ENCODE measurements at regions not wholly inside any gene's neighbourhood (a gene's known extent, or its start where the extent isn't known, plus 50 kb on each side); places are given as distances from the start of the nearest gene placed in this dataset.
A peak's percentile ranks its signal among the peaks of the same experiment; 100 is the strongest.

DNA sequence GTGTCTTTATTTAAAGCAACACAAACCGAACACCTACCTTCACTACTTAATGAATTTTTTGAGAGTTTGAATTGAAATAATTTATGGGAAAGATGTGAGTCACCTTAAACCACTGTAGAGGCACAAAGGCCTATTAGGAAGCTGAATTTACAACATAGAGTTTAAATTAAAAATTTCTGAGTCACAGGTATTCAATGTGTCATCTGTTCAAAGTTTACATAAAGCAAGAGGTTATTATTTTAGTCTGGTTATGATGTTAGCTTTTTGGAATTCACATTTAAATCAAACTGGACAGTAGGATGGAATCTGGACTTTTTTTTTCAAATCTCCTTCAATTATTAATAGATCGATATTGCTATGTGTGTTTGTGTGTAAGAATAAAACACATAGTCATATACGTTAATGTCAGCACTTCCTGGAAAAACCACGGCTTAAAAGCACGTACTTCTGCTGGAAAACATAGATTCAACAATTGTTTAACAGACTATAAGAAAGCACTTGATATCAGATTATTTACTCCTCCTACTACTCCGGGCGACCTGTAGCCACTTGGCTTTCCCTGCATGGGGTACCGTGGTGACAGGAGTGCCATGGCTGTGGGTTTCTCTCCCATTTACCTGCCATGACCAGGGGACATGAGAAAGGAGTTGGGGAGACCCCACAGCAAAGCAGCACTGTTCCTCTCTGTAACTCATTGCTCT, 638.6 kb downstream of the SEMA5A start:
- DNase-seq (ENCODE audit: low spot score): no peak

DNA sequence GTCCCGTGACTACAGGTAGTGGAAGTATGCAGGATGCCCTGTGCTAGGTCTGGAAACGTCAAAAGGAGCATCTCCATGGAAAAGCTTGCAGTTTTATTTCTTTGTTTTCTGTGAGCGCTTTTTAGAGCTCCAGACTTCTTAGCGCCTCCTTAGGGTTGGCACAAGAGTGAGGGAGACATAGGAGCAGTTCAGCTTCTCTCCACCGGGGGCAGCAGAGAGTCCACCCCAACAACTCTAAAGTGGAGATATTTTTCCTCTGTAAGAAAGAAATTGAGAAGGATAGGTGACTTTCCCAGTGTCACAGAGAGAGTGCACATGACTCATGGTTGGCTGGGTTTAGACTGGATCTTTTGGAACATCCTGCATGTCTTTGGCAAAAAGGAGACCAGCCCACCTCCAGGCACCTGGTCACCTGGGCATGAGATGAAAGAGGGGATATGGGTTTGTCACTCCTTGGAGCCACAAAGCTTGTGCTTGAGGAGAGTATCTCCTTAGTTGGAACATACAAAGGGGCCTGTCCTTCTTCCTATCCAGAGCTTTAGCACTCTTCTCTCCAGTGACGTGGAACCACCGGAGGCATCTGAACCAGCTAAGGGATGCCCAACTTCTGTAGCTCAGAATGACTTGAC, 637.7 kb downstream of the SEMA5A start:
- peak; percentile 60 for DNase-seq (ENCODE audit: low spot score)

GRCh38 chr5:8912106-8912505, 633.8 kb downstream of the SEMA5A start:
- DNase-seq (ENCODE audit: low spot score): no peak

DNA sequence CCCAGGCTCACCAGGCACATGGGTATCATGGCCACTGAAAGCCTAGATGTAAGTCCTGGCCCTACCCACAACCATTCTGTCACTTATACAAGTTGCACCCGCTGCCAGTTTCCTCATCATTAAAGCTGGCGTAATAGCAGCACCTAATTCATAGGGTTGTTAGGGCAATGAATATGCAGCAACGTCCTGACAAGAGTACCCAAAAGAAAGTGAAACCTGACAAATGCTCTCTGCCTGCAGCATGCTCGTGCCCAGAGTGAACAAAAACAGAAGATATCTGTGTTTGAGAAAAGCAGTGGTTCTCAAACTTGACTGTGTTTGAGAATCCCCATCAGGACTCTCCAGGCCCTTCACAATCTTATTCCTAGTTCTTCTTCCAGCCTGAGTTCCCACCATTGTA, 632.4 kb downstream of the SEMA5A start:
- DNase-seq (ENCODE audit: low spot score): no peak

DNA sequence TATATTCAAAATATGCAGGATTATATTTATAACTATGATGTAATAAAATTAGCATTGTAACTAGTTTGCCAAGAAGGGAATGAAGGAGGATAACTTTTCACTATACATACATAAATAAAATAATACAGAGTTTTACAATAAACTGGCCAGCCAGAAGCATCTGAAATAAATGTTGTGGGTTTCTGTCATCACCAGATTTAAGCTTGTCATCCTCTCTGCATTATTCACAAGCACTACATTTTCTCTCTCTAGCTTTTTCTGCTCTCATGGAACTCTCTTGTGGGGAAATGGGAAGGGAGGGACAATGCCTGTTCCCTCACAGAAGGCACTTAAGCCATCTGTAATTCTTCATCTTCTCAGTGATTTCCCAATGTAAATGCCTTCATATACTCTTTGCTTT, 626.8 kb downstream of the SEMA5A start:
- DNase-seq (ENCODE audit: low spot score): no peak

- no peak for DNase-seq (ENCODE audit: low spot score)
These were observed 622.3 kb downstream of the SEMA5A start for GRCh38 chr5:8923526-8923925.

DNA sequence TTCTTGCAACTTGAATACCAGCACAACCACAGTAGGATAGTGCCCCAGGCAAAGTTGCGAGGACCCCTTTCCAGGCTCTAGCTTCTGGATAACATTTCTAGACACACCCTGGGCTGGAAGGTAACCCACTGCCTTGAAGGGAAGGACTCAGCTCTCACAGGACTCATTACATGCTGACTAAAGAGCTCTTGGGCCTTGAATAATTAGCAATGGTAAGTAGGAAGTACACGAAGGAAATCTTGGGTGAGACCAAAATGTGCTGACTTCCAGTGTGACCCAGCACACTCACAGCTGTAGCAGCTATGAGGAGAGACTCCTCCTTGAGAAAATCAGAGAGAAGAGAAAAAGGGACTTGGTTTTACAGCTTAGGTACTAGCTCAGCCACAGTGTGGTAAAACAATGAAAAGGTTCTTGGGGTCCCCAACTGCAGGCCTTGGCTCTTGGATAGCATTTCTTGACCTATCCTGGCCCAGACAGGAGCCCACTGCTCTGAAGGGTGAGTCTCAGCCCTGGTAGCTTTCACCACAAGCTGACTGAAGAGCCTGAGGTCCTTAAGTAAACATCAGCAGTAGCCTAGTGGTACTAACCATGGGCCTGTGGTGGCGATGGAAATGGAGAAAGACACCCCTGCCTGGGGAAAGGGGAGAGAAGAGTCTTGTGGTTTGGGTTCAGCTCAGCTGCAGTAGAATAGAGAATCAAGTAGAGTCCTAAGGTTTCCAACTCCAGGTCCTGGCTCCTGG, 621.7 kb downstream of the SEMA5A start:
- DNase-seq (ENCODE audit: low spot score): no peak

- no peak for DNase-seq (ENCODE audit: low spot score)
These were observed 615.9 kb downstream of the SEMA5A start for GRCh38 chr5:8930021-8930420.

GRCh38 chr5:8934455-8934854, 611.4 kb downstream of the SEMA5A start:
- DNase-seq (ENCODE audit: low spot score): no peak

- DNase-seq (ENCODE audit: low spot score): no peak
These were observed 604.9 kb downstream of the SEMA5A start for GRCh38 chr5:8940934-8941333.

DNA sequence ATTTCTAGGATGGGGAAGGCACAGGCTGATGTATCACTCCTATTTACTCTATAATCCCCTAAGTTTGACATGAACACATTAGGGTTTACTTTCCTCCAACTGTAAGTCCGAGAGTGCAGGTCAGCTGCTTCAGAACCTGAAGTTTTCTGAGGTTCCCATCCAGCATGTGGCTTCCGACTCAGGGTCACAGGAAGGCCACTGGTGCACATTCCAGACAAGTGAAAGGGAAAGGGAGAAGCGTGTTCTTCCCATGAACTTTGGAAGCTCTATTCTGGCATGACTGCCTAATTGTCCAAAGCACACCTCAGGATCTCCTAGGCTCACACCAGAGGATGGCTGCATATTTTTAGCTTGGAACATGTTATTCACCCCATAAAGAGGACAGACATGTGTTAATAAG, 602.6 kb downstream of the SEMA5A start:
- DNase-seq (ENCODE audit: low spot score): no peak

GRCh38 chr5:8944005-8944404, 601.9 kb downstream of the SEMA5A start:
- DNase-seq (ENCODE audit: low spot score): no peak

- DNase-seq (ENCODE audit: low spot score): no peak
These were observed 599.9 kb downstream of the SEMA5A start for GRCh38 chr5:8945972-8946371.

GRCh38 chr5:8949908-8950307, 596.0 kb downstream of the SEMA5A start:
- DNase-seq (ENCODE audit: low spot score): peak; percentile 20

- no peak for DNase-seq (ENCODE audit: low spot score)
These were observed 593.7 kb downstream of the SEMA5A start for GRCh38 chr5:8952147-8952546.

- peak; percentile 11 for DNase-seq (ENCODE audit: low spot score)
These were observed 592.9 kb downstream of the SEMA5A start for GRCh38 chr5:8953016-8953415.

DNA sequence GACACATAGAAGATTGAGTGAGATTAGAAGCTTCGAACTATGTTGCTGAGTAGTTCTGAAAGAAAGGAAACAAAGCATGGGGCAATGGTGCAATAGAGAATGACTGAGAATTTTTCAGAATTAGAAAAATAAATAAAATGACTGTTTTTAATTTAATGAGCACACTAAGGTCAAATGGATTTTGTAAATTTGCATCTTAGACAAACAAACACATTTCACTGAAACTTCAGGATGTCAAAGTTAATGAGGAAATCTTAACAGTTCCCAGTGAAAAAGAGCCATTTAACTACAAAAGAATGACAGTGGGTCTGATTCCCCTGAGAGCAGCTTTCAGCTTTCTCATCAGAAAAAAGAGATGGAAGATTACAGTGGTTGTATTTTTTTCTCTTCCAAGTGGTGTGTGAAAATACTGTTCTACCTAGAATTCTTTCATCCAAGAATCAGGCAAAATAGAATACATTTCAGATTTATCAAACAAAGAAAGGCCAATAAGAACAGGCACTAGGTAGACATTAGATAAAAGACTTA, 591.9 kb downstream of the SEMA5A start:
- no peak for DNase-seq (ENCODE audit: low spot score)

DNA sequence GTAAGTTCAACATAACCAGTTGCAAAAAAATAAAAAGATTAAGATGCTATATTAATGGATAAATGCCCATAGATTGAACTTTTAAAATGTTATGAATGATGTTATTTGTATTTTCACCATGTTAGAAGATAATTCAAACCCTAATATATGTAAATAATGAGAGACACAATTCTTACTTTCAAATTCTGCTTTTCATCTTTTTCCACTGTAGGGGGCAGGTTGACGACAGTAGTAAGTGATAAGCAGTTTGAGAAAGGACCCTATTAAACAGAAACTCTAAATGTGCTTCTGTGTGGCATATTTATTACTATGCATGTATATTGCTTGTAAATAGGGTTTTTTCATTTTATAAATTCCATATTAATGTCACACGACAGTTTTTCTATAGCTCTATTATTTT, 591.1 kb downstream of the SEMA5A start:
- peak; percentile 12 for DNase-seq (ENCODE audit: low spot score)

DNA sequence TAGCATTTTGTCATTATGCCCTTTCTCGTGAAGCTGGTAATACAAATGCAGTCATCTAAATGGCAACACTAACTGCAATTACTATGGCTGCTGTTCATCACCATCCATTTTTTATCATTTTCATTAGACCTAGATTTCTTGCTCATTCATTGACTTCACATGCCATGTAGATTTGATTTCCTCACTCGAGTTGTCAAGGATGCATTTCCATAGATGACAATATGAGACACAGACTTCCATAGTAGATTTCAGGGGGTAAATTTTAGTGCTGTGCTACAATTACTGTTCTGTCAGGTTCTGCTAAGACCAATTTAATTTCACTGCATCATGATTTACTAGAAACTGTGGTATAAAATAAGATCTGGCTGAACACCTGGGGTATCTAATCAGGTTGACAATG, 589.2 kb downstream of the SEMA5A start:
- no peak for DNase-seq (ENCODE audit: low spot score)

- DNase-seq (ENCODE audit: low spot score): no peak
These were observed 587.3 kb downstream of the SEMA5A start for GRCh38 chr5:8958602-8959001.

DNA sequence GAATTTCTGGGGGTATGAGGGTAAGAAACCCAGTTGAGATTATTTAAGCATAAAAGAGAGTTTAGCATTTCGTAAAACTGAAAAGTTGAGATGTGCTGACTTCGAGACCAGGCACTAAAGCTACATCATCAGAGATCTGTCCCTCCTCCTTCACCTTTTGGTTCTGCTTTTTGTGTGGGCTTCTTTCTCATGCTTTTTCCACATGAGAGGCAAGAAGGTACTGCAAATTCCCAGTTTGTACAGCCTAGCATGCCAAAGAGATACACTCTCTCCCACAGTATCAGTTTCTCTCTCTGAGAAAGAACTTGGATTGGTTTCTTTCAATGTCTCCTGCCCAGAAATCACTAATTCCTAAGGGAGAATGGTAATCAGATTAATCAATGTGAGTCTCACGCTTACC, 584.7 kb downstream of the SEMA5A start:
- DNase-seq (ENCODE audit: low spot score): no peak

- no peak for DNase-seq (ENCODE audit: low spot score)
These were observed 583.9 kb downstream of the SEMA5A start for GRCh38 chr5:8961956-8962355.

DNA sequence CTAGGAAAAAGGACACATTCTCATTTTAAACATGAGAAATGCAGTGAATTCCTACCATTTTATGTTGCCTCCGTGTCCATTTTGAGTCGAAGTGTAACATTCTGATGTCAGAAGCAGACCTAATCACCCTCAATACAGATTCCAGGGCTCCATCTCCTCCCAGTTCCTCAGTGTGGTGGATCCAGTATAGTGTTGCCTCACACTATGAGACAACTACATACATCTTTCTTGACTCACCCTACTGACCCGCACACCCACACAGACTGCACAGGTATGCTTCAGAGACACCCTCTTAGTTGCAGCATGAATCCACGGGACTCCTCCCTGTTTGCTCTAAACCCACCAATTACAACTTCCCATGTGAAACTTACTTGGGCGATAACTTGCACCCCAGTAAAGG, 564.9 kb downstream of the SEMA5A start:
- DNase-seq (ENCODE audit: low spot score): no peak
